HG02763 (cell line): ENCODE measurements at regions not wholly inside any gene's neighbourhood (a gene's known extent, or its start where the extent isn't known, plus 50 kb on each side); places are given as distances from the start of the nearest gene placed in this dataset.
"Not testable (repeated sequence)": the region's sequence is repeated elsewhere in the genome, so short reads cannot be mapped to it uniquely, and the experiment has no call there.

Source experiments
- ATAC-seq: cut with Tn5 transposase; IDR thresholded peaks from one replicate; pipeline ENCODE4 v1.9.1; 2021; ENCODE audit warnings: mild to moderate bottlenecking, moderate library complexity; ENCODE audit not compliant: unreplicated experiment

GRCh38 chr4:154907345-154908045 is 126.4 kb downstream of the RBM46 start:
- not testable (repeated sequence) for ATAC-seq

- ATAC-seq: no peak
Observed at GRCh38 chr4:154908168-154908567, 127.1 kb downstream of the RBM46 start.

GRCh38 chr4:154911097-154911496 is 130.0 kb downstream of the RBM46 start:
- no peak for ATAC-seq

- no peak for ATAC-seq
Observed at GRCh38 chr4:154911608-154912098, 130.6 kb downstream of the RBM46 start.

- ATAC-seq: no peak
Observed at GRCh38 chr4:154916068-154916467, 135.0 kb downstream of the RBM46 start.

- no peak for ATAC-seq
Observed at GRCh38 chr4:154927126-154927680, 146.1 kb downstream of the RBM46 start.

- no peak for ATAC-seq
Observed at GRCh38 chr4:154928640-154929257, 147.7 kb downstream of the RBM46 start.

- no peak for ATAC-seq
Observed at GRCh38 chr4:154936873-154937272, 155.8 kb downstream of the RBM46 start.

- no peak for ATAC-seq
Observed at GRCh38 chr4:154939851-154940250, 158.8 kb downstream of the RBM46 start.

GRCh38 chr4:154942176-154942575 is 161.1 kb downstream of the RBM46 start:
- no peak for ATAC-seq

- ATAC-seq: no peak
Observed at GRCh38 chr4:154944996-154945395, 163.9 kb downstream of the RBM46 start.

- ATAC-seq: no peak
Observed at GRCh38 chr4:154946113-154946512, 165.0 kb downstream of the RBM46 start.

GRCh38 chr4:154953691-154954090 is 172.6 kb downstream of the RBM46 start:
- no peak for ATAC-seq

GRCh38 chr4:154954117-154954516 is 173.0 kb downstream of the RBM46 start:
- ATAC-seq: no peak

GRCh38 chr4:154958121-154958520 is 177.0 kb downstream of the RBM46 start:
- ATAC-seq: no peak

- no peak for ATAC-seq
Observed at GRCh38 chr4:154958621-154959358, 177.7 kb downstream of the RBM46 start.

- no peak for ATAC-seq
Observed at GRCh38 chr4:154959756-154960155, 178.7 kb downstream of the RBM46 start.

- ATAC-seq: no peak
Observed at GRCh38 chr4:154960476-154960875, 179.4 kb downstream of the RBM46 start.

- peak; percentile 88 for ATAC-seq
Observed at GRCh38 chr4:154961263-154961662, 180.2 kb downstream of the RBM46 start.

- ATAC-seq: no peak
Observed at GRCh38 chr4:154973244-154974035, 192.4 kb downstream of the RBM46 start.

GRCh38 chr4:154977228-154977627 is 196.2 kb downstream of the RBM46 start:
- ATAC-seq: no peak
